Vagina (tissue), 2 donors: ENCODE measurements at regions not wholly inside any gene's neighbourhood (a gene's known extent, or its start where the extent isn't known, plus 50 kb on each side); places are given as distances from the start of the nearest gene placed in this dataset.

Experiments used
- DNase-seq, 2 donors: peaks; one replicate each; pipeline ENCODE4 v3.0.0-alpha.2; 2017; ENCODE audit errors: extremely low spot score in 2 of 2
- H3K27ac ChIP-seq: fragments of 200-600 bp; sonication (generic); one replicate; pipeline ENCODE4 v1.5.1; 2019
- H3K27me3 ChIP-seq: fragments of 200-600 bp; sonication (generic); one replicate; pipeline ENCODE4 v1.5.1; 2019
- H3K36me3 ChIP-seq, 2 donors: fragments of 200-600 bp; sonication (generic); one replicate each; pipeline ENCODE4 v1.5.1; 2017 to 2019
- H3K4me1 ChIP-seq: fragments of 200-600 bp; sonication (generic); one replicate; pipeline ENCODE4 v1.5.1; 2019
- H3K4me3 ChIP-seq, 2 donors: fragments of 200-600 bp; sonication (generic); 1 replicate in 1 of 2; 2 replicates in 1 of 2; pipeline ENCODE4 v1.5.1; 2016 to 2019
- H3K9me3 ChIP-seq: fragments of 200-600 bp; sonication (generic); one replicate; pipeline ENCODE4 v1.5.1; 2019
- CTCF ChIP-seq, 3 experiments: fragments of 450-650 bp in 2 of 3; fragments of 200-600 bp in 1 of 3; sonication (generic) in 1 of 3; IDR thresholded peaks; one replicate each; pipeline ENCODE4 v1.5.1; 2017 to 2019; ENCODE audit warnings: antibody characterized with exemption in 3 of 3, mild to moderate bottlenecking in 2 of 3, moderate library complexity in 2 of 3
- POLR2A ChIP-seq, 2 donors: fragments of 450-650 bp; IDR thresholded peaks; one replicate each; pipeline ENCODE4 v1.6.1; 2017; ENCODE audit warnings: antibody characterized with exemption in 2 of 2, mild to moderate bottlenecking in 2 of 2, moderate library complexity in 2 of 2
- POLR2AphosphoS5 ChIP-seq, 2 donors: sonication (generic); formaldehyde crosslinking; IDR thresholded peaks; one replicate each; pipeline ENCODE4 v1.9.0; 2017; ENCODE audit warnings: antibody characterized with exemption in 2 of 2, mild to moderate bottlenecking in 2 of 2, low read depth in 1 of 2; ENCODE audit not compliant: insufficient read depth in 1 of 2
- intact Hi-C: fragments of 100-400 bp; cut with DNase I; formaldehyde crosslinking; loops from one replicate; pipeline ENCODE4 v1.15.1; 2023

DNA sequence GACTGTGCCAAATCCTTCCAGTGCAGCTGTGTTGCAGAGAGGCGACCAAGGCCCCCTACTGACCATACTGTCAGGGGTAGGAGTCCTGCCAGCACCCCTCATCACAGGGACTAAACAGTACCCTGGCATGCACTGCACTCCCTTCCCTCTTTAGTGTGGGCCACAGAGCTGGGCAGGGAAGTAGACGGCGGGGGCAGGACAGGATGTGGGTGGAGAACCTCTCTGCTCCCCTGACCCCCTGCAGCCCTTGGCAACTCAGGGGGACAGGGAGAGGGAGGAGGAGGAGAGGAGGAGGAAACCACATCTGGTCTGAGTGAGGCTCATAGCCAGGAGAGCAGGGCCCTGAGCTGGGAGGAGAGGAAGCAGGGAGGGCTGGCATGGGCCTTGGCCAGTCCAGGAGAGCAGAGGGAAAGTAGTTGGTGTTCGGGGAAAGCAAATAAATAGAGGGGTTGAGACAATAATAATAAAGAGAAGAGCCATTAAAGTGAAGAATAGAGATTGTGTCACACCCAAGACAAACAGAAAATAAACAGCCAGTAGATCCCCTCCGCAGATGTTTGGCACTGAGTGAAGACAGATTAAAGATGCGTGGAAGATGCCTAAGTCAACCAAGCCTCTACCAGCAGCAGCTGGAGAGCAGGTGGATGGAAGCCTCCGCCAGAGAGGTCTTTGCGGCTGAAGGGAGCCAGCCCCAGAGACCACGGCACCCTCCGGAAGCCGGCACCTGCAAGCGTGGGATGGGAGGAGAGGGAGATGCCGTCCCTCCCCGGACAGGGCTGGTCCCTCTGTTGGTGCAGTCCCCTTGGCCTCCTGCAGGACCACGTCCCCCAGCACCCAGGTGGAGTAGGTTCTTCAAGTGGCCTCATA, 61.5 kb downstream of the RPUSD4 start:
- no peak for DNase-seq
- Histone ChIP-seq H3K4me3 (no peak overlapping the region), H3K27ac (no peak overlapping the region), H3K27me3 (no peaks in the 10 kb centered on the region), H3K9me3 (no peaks in the 10 kb centered on the region), H3K4me1 (peaks cover 11% of the 10 kb centered on the region), H3K36me3 (no peaks in the 10 kb centered on the region)
- TF ChIP-seq CTCF (IDR thresholded peaks at IDR 0.05) (no peak), POLR2AphosphoS5 (IDR thresholded peaks at IDR 0.05; ENCODE audit: insufficient read depth in 1 of 2, low read depth in 1 of 2) (no peak), POLR2A (IDR thresholded peaks at IDR 0.05) (no peak)
- intact Hi-C loops = no loop called here

DNA sequence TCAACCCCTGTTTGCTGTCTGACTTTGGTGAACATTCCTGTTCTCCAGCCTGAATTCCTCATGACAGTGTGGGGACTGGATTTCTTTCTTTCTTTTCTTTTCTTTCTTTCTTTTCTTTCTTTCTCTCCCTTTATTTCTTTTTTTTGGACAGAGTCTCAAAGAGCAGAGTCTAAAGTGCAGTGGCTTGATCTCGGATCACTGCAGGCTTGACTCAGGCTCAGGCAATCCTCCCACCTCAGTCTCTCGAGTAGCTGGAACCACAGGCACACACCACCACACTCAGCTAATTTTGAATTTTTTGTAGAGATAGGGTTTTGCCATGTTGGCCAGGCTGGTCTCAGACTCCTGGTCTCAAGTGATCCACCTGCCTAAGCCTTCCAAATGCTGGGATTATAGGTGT, 63.1 kb downstream of the RPUSD4 start:
- no peak for TF ChIP-seq POLR2A (IDR thresholded peaks at IDR 0.05)
- no peak for TF ChIP-seq POLR2AphosphoS5 (IDR thresholded peaks at IDR 0.05; ENCODE audit: insufficient read depth in 1 of 2, low read depth in 1 of 2)
- no peak for TF ChIP-seq CTCF (IDR thresholded peaks at IDR 0.05)
- H3K9me3 ChIP-seq = no peaks in the 10 kb centered on the region
- no peaks in the 10 kb centered on the region for H3K27me3 ChIP-seq
- H3K4me1 ChIP-seq = peaks cover 11% of the 10 kb centered on the region
- no peaks in the 10 kb centered on the region for H3K36me3 ChIP-seq
- intact Hi-C loops = no loop called here
- H3K4me3 ChIP-seq = no peak overlapping the region
- DNase-seq = no peak
- H3K27ac ChIP-seq = no peak overlapping the region

DNA sequence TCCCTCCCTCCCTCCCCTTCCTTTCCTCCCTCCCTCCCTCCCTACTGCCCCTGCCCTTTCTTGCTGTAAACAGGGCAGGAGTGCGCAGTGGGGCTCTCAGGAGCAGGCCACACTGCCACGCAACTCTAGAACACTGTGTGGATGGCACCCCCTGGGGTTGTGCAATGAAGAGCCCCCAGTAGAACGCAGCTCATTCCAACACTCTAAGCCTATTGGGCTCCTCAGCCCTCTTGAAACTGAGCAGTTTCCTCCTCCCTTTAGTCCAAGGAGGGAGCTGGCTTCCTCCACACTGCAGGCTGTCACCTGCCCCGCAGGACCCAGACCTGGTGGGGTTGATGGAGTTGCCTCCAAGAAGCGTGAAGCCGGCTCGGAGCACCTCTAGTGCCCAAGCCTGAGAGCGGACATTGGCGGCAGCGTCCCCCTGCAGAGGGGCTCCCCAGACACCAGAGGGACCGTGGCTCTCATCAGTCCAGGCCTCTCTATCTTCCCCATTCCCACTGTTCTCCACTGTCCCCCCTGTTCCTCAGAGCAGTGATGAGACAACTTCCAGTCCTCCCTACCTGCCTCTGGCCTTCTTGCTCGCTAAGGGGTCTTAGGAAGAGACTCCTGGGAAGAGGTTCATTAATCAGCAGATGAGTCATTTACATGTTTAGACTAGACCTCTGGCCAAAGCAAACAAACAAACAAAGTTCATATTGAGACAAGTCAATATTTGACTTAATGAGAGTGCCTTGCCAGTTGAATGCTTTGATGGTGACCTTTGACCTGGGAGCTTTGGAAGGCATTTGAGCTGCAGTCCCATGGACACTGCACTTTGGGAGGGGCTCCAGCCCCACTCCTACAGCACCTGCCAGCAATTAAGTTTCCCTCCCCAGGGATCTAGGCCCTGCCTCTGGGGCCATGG, 64.0 kb downstream of the RPUSD4 start:
- H3K27me3 ChIP-seq = no peaks in the 10 kb centered on the region
- H3K9me3 ChIP-seq = no peaks in the 10 kb centered on the region
- no peaks in the 10 kb centered on the region for H3K36me3 ChIP-seq
- H3K4me3 ChIP-seq = no peak overlapping the region
- intact Hi-C loops = no loop called here
- no peak overlapping the region for H3K27ac ChIP-seq
- peaks cover 11% of the 10 kb centered on the region for H3K4me1 ChIP-seq
- TF ChIP-seq POLR2A (IDR thresholded peaks at IDR 0.05) = no peak
- TF ChIP-seq POLR2AphosphoS5 (IDR thresholded peaks at IDR 0.05; ENCODE audit: insufficient read depth in 1 of 2, low read depth in 1 of 2) = no peak
- TF ChIP-seq CTCF (IDR thresholded peaks at IDR 0.05) = no peak
- DNase-seq = no peak

GRCh38 chr11:126146454-126147192, 64.8 kb downstream of the RPUSD4 start:
- Histone ChIP-seq H3K27me3 (no peaks in the 10 kb centered on the region), H3K4me3 (no peak overlapping the region), H3K9me3 (no peaks in the 10 kb centered on the region), H3K36me3 (no peaks in the 10 kb centered on the region), H3K4me1 (peaks cover 11% of the 10 kb centered on the region), H3K27ac (no peak overlapping the region)
- intact Hi-C loops = no loop called here
- TF ChIP-seq POLR2AphosphoS5 (IDR thresholded peaks at IDR 0.05; ENCODE audit: insufficient read depth in 1 of 2, low read depth in 1 of 2) (no peak), POLR2A (IDR thresholded peaks at IDR 0.05) (no peak), CTCF (IDR thresholded peaks at IDR 0.05) (no peak)
- no peak for DNase-seq
